ENCODE measurements at regions not wholly inside any gene's neighbourhood (a gene's known extent, or its start where the extent isn't known, plus 50 kb on each side); places are given as distances from the start of the nearest gene placed in this dataset.

GRCh38 chr21:45351061-45351460, 53.9 kb upstream of the COL18A1 start:
- intact Hi-C loops (cut with micrococcal nuclease; ENCODE audit: unreplicated experiment) = no loop called here
- H3K27me3 Mint-ChIP-seq (ENCODE audit: insufficient read depth, unreplicated experiment) = no peaks in the 10 kb centered on the region
- ChIA-PET POLR2A (no interaction called here), CTCF (no interaction called here)
- H3K4me1 Mint-ChIP-seq (ENCODE audit: low read depth, unreplicated experiment) = peaks cover 23% of the 10 kb centered on the region
- no peak for TF ChIP-seq CTCF (IDR thresholded peaks at IDR 0.05; ENCODE audit: insufficient read depth in 1 of 2, low read depth in 1 of 2, low read length in 1 of 2, severe bottlenecking in 1 of 2, unreplicated experiment in 1 of 2)
- H3K9me3 Mint-ChIP-seq (ENCODE audit: unreplicated experiment) = no peaks in the 10 kb centered on the region
- H3K27ac Mint-ChIP-seq (ENCODE audit: unreplicated experiment) = no peak overlapping the region
- no peak overlapping the region for H3K4me3 Mint-ChIP-seq (ENCODE audit: unreplicated experiment)
- DNase-seq = no peak
- Histone ChIP-seq H3K27me3 (replicated peaks; ENCODE audit: control insufficient read depth, insufficient read depth, low read length) (no peaks in the 10 kb centered on the region), H3K9me3 (no peaks in the 10 kb centered on the region), H3K4me1 (peaks cover 16% of the 10 kb centered on the region), H3K4me3 (ENCODE audit: low read depth, low read length) (no peak overlapping the region), H3K36me3 (ENCODE audit: control insufficient read depth, insufficient read depth, low read length) (no peaks in the 10 kb centered on the region)
- BruUV-seq (replicated peaks) = no TSS peak
- no peaks in the 10 kb centered on the region for H3K36me3 Mint-ChIP-seq (ENCODE audit: insufficient read depth, unreplicated experiment)

- BruUV-seq (replicated peaks) = no TSS peak
- Mint-ChIP-seq H3K36me3 (ENCODE audit: insufficient read depth, unreplicated experiment) (peaks cover 2% of the 10 kb centered on the region), H3K4me3 (ENCODE audit: unreplicated experiment) (no peak overlapping the region), H3K9me3 (ENCODE audit: unreplicated experiment) (no peaks in the 10 kb centered on the region), H3K27me3 (ENCODE audit: insufficient read depth, unreplicated experiment) (no peaks in the 10 kb centered on the region), H3K27ac (ENCODE audit: unreplicated experiment) (no peak overlapping the region), H3K4me1 (ENCODE audit: low read depth, unreplicated experiment) (peaks cover 29% of the 10 kb centered on the region)
- DNase-seq = no peak
- ChIA-PET CTCF (no interaction called here), POLR2A (no interaction called here)
- Histone ChIP-seq H3K27me3 (replicated peaks; ENCODE audit: control insufficient read depth, insufficient read depth, low read length) (no peaks in the 10 kb centered on the region), H3K9me3 (no peaks in the 10 kb centered on the region), H3K36me3 (ENCODE audit: control insufficient read depth, insufficient read depth, low read length) (no peaks in the 10 kb centered on the region), H3K4me3 (ENCODE audit: low read depth, low read length) (no peak overlapping the region), H3K4me1 (peaks cover 22% of the 10 kb centered on the region)
- TF ChIP-seq CTCF (IDR thresholded peaks at IDR 0.05; ENCODE audit: insufficient read depth in 1 of 2, low read depth in 1 of 2, low read length in 1 of 2, severe bottlenecking in 1 of 2, unreplicated experiment in 1 of 2) = no peak
- intact Hi-C loops (cut with micrococcal nuclease; ENCODE audit: unreplicated experiment) = no loop called here
Measured at GRCh38 chr21:45351526-45352275, 53.3 kb upstream of the COL18A1 start.

- H3K9me3 Mint-ChIP-seq (ENCODE audit: unreplicated experiment) = no peaks in the 10 kb centered on the region
- H3K4me1 Mint-ChIP-seq (ENCODE audit: low read depth, unreplicated experiment) = peaks cover 39% of the 10 kb centered on the region
- TF ChIP-seq CTCF (IDR thresholded peaks at IDR 0.05; ENCODE audit: insufficient read depth in 1 of 2, low read depth in 1 of 2, low read length in 1 of 2, severe bottlenecking in 1 of 2, unreplicated experiment in 1 of 2) = no peak
- no peak overlapping the region for H3K4me3 Mint-ChIP-seq (ENCODE audit: unreplicated experiment)
- peaks cover 32% of the 10 kb centered on the region for H3K4me1 ChIP-seq
- no peak overlapping the region for H3K4me3 ChIP-seq (ENCODE audit: low read depth, low read length)
- POLR2A ChIA-PET = no interaction called here
- no TSS peak for BruUV-seq (replicated peaks)
- intact Hi-C loops (cut with micrococcal nuclease; ENCODE audit: unreplicated experiment) = no loop called here
- H3K36me3 ChIP-seq (ENCODE audit: control insufficient read depth, insufficient read depth, low read length) = no peaks in the 10 kb centered on the region
- no peaks in the 10 kb centered on the region for H3K27me3 ChIP-seq (replicated peaks; ENCODE audit: control insufficient read depth, insufficient read depth, low read length)
- peaks cover 11% of the 10 kb centered on the region for H3K36me3 Mint-ChIP-seq (ENCODE audit: insufficient read depth, unreplicated experiment)
- H3K27me3 Mint-ChIP-seq (ENCODE audit: insufficient read depth, unreplicated experiment) = no peaks in the 10 kb centered on the region
- no peaks in the 10 kb centered on the region for H3K9me3 ChIP-seq
- CTCF ChIA-PET = no interaction called here
- no peak for DNase-seq
- H3K27ac Mint-ChIP-seq (ENCODE audit: unreplicated experiment) = peak overlapping the region; percentile 34
Measured at GRCh38 chr21:45352621-45353139, 52.3 kb upstream of the COL18A1 start.
